ENCODE measurements at regions not wholly inside any gene's neighbourhood (a gene's known extent, or its start where the extent isn't known, plus 50 kb on each side); places are given as distances from the start of the nearest gene placed in this dataset.

GRCh38 chr4:35872273-35872672 is 372.0 kb downstream of the ARAP2 start:
- TF ChIP-seq, protein P1, sequence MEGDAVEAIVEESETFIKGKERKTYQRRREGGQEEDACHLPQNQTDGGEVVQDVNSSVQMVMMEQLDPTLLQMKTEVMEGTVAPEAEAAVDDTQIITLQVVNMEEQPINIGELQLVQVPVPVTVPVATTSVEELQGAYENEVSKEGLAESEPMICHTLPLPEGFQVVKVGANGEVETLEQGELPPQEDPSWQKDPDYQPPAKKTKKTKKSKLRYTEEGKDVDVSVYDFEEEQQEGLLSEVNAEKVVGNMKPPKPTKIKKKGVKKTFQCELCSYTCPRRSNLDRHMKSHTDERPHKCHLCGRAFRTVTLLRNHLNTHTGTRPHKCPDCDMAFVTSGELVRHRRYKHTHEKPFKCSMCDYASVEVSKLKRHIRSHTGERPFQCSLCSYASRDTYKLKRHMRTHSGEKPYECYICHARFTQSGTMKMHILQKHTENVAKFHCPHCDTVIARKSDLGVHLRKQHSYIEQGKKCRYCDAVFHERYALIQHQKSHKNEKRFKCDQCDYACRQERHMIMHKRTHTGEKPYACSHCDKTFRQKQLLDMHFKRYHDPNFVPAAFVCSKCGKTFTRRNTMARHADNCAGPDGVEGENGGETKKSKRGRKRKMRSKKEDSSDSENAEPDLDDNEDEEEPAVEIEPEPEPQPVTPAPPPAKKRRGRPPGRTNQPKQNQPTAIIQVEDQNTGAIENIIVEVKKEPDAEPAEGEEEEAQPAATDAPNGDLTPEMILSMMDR (IDR thresholded peaks at IDR 0.05), result no peak
- TF ChIP-seq EZH2 (IDR thresholded peaks at IDR 0.05), result no peak

All from neural progenitor cell (in vitro differentiated cells).